Activated CD4-positive, alpha-beta T cell treated with anti-CD3 and anti-CD28 coated beads, Interleukin-2, Interleukin-6, amounts not matched to agents 100 ng/mL and 50 ng/mL, durations not matched to agents 16 hours and 8 hours (primary cell): ENCODE measurements at regions not wholly inside any gene's neighbourhood (a gene's known extent, or its start where the extent isn't known, plus 50 kb on each side); places are given as distances from the start of the nearest gene placed in this dataset.
"Not testable (repeated sequence)": the region's sequence is repeated elsewhere in the genome, so short reads cannot be mapped to it uniquely, and the experiment has no call there.

ENCODE experiments used
- DNase-seq: peaks from one replicate; pipeline ENCODE4 v3.0.0-alpha.2; 2020

- no peak for DNase-seq
Measured at GRCh38 chr18:22570492-22570891, 152.8 kb upstream of the CTAGE1 start.

GRCh38 chr18:22572341-22572740, 154.6 kb upstream of the CTAGE1 start:
- DNase-seq = no peak

GRCh38 chr18:22579271-22579670, 161.6 kb upstream of the CTAGE1 start:
- no peak for DNase-seq

DNA sequence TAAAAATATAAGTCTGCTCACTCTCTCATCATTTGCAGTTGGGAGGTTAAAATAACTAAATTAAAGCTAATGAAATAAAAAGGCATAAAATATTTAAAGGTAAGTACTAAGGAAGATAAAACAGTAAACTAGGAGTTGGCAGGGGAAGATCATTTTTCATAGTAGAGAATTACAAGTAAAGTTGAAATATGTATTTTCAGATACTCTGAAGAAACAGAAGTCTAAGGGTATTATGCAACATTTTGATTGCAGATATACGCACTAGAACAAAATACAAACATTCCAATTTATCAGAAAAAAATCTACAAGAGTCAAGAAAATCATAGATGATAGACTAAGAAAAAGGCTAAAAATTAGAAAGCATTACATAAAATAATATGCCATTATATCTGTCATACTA, 167.6 kb upstream of the CTAGE1 start:
- DNase-seq = no peak

GRCh38 chr18:22585821-22586220, 168.1 kb upstream of the CTAGE1 start:
- no peak for DNase-seq

DNA sequence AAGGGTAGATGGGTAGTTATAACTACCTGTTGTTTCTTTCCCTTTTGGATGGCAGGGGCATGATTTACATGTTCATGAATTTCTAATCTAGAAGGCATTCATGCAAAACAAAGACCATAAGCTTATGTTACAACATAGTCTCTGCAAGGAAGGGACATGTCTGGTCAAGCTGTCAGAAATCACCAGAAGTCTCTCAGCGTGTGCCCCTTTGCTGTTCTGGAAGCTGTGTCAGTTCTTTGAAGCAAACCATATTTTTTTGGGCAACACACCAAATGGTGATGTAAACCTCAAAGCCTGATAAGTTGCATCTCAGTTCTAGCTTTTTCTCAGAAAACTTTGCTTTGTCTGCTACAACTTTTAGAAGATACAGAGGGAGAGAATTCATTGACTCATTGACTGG, 173.5 kb upstream of the CTAGE1 start:
- no peak for DNase-seq

- DNase-seq = no peak
Measured at GRCh38 chr18:22594155-22594690, 176.5 kb upstream of the CTAGE1 start.

GRCh38 chr18:22601481-22601880, 183.8 kb upstream of the CTAGE1 start:
- no peak for DNase-seq

GRCh38 chr18:22602456-22602855, 184.7 kb upstream of the CTAGE1 start:
- not testable (repeated sequence) for DNase-seq

GRCh38 chr18:22603902-22604301, 186.2 kb upstream of the CTAGE1 start:
- no peak for DNase-seq

GRCh38 chr18:22604390-22604985, 186.8 kb upstream of the CTAGE1 start:
- DNase-seq = no peak

DNA sequence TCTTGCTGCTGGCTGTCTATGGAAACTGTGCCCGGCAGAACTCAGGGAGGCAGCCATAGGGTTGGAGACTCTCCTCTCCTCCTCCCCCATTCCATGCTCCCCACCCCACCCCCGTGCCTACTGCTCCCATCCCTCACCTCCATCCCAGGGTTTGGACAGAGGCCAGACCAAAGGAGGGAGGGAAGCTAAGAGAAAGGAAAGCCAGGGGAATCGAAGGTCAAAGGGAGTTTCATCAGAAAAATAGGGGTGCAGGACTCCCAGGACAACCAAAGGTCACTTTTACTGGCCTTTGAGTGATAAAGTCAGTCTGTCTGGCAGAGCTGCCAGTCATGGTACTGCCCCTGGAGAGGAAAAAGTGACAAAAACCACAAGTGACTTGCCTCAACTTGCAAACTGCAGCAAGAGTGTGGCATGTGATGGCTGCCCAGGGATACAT, 187.3 kb upstream of the CTAGE1 start:
- no peak for DNase-seq

DNA sequence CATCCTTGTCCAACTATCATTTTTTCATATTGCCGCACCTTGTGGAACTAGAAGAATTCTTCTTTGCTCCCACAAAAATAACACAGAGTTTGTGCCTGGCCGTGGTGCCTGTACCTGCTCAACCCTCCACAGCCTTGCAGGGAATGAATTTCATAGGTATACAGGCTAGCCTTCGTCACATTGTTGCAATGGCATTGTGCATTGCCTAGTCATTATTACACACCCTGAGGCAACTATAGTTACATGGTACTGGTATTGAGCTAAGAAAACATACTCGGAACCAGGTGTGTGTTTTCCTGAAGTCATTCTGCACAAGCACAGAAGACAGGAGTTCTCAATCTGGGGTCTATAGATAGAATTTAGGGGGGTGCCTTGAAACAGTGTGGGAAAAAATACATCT, 188.0 kb upstream of the CTAGE1 start:
- no peak for DNase-seq

DNA sequence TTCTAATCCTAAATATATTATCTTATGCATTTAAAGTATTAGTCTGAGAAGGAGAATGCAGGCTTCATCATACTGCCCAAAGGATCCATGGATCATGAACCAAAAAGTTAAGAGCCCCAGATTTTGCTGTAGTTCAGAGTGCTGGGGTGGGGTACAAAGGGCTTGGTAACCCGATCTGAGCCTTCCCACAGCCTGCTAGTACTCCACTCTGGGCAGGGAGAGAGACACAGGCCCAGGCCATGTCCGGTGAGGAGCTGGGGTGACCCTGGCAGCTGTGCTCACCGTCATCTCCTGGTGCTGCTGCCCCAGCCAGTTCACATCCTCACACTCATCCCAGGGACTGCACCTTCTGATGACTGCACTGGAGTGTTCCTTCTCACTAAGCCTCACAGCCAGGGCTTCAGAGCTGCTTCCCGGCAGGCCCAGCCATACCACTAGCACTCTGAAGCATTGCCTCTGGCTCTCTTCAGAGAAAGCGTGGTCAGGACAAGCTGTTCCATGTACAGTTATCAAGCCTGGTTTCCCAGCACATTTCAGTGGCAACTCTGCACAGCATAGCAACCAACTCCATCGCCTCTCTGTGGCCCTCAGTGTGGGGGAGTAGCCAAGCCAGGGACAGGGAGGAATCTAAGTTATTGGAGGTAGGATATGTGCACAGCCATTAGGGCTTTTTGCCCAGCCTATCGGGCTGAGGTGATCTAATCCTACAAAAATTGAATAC, 189.0 kb upstream of the CTAGE1 start:
- DNase-seq = no peak

GRCh38 chr18:22607284-22607635, 189.5 kb upstream of the CTAGE1 start:
- no peak for DNase-seq

DNA sequence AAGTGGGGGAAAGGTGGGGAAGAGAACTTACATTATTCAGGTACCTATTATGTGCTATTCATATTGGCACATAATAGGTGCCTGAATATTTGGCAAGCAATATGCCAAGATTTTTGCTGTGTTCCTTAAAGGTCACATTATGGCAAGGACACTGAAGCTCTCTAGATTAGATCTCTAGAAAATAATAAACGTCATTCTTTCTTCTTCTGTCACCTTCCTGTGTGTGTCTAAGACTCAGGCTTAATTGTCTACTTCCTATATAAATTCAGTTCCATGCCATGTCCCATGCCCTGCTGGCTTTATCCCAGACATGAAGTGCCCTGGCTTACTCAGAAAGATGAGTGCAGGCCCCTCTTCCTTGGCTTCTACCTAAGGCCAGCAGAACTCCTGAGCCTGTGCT, 191.1 kb upstream of the CTAGE1 start:
- DNase-seq = no peak

DNA sequence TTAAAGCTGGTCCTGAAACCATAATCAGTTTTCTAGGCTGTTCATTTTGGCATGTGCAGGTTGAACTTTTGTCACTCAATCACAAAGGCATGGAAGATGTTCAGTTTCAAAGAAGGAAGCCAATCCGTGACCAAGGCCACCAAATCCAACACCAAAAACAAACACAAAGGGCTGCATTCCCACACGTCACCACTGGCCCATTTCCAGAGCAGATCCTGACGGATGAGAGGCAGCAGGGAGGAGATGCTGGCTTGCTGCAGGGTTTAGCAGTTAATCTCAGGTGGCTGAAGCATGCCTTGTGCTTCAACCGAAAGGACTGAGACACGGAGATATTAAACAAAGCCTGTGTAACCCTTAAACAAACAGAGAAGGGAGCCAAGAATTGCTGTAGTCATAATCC, 191.9 kb upstream of the CTAGE1 start:
- no peak for DNase-seq

- no peak for DNase-seq
Measured at GRCh38 chr18:22613058-22613690, 195.5 kb upstream of the CTAGE1 start.

GRCh38 chr18:22613788-22614187, 196.1 kb upstream of the CTAGE1 start:
- no peak for DNase-seq

GRCh38 chr18:22623513-22623912, 205.8 kb upstream of the CTAGE1 start:
- DNase-seq = no peak

DNA sequence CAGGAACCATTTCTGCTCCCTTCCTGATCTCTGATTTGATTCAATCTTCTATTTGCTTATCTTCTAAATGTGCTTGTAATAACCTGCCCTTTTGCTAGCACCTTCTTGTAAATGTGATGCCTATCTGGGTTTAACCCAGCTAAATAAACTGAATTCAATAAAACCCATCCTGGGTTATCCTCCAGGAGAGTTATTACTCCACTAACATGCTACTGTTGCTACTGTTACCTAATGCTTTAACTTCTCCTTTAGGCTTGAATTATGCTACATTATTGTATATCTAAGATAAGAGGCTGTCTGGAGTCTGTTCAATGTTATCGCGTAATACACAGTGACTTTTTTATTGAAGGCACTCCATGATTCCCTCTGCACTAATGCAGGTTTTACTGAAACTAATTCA, 206.5 kb upstream of the CTAGE1 start:
- DNase-seq = no peak

DNA sequence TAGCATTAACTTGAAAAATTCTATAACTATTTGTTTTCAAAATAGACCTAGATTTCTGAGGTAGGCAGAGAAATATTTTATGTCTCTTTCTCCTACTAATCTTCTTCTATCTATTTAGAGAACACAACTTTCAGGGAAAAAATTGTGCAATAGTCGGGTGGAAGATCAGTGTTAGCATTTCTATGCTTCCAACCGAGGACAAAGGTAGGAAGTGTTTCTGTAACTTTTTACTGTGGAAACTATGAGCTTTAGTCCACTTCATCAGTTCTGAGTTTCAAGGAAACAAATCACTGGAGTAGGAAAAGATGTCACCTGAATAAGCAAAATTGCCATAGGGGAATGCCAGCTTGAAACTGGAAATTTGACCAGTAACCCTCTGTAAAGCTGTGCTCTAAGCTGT, 207.7 kb upstream of the CTAGE1 start:
- DNase-seq = no peak

DNA sequence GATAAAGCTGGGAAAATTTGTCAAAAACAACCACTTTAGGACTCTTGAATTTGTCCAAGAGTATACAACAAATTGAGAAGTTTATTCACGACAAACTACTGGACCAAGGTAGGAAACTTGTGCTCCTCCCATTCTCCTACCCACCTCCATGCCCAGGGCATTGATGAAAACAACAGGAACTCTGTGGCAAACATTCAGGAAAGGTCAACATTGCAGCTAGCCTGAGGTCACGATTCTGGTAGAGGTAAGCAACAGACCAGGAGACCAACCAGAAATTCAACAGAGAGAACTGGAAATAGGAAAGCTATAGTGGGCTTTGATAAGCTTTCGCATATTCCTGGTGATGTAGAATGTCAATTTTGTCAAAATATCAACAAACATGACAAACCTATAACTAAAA, 209.1 kb upstream of the CTAGE1 start:
- DNase-seq = no peak

DNA sequence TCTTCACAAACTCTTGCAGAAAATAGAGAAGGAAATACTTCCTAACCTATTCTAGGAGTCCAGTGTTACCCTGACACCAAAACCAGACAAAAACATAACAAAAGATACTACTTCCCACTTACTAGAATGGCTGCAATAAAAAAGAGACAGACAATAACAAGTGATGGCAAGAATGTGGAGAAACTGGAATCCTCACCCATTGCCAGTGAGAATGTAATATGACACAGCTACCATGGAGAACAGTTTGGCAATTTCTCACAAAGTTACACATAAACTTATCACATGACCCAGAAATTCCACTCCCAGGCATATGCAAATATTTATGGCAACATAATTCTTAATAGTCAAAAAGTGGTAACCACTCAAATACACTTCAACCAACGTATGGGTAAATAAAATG, 209.8 kb upstream of the CTAGE1 start:
- no peak for DNase-seq
